Esophagus muscularis mucosa (tissue), 4 donors: ENCODE measurements at regions not wholly inside any gene's neighbourhood (a gene's known extent, or its start where the extent isn't known, plus 50 kb on each side); places are given as distances from the start of the nearest gene placed in this dataset.

Source experiments
- DNase-seq: peaks from one replicate; pipeline ENCODE4 v3.0.0-alpha.2; 2017; ENCODE audit errors: extremely low spot score
- H3K27ac ChIP-seq, 4 donors: fragments of 200-600 bp; sonication (generic); replicated peaks in 1 of 4; 1 replicate in 3 of 4; 2 replicates in 1 of 4; pipeline ENCODE4 v1.5.1; 2016 to 2019; ENCODE audit warnings: mild to moderate bottlenecking in 1 of 4
- H3K27me3 ChIP-seq, 4 donors: fragments of 200-600 bp; sonication (generic); one replicate each; pipeline versions ENCODE4 v1.5.1 to v1.6.0; 2016 to 2019
- H3K36me3 ChIP-seq, 4 donors: fragments of 200-600 bp; sonication (generic); one replicate each; pipeline ENCODE4 v1.5.1; 2016 to 2019
- H3K4me1 ChIP-seq, 4 donors: fragments of 200-600 bp; sonication (generic); one replicate each; pipeline ENCODE4 v1.5.1; 2016 to 2019
- H3K4me3 ChIP-seq, 4 donors: fragments of 200-600 bp; sonication (generic); 1 replicate in 2 of 4; 2 replicates in 2 of 4; pipeline ENCODE4 v1.5.1; 2016 to 2019; ENCODE audit warnings: mild to moderate bottlenecking in 4 of 4, moderate library complexity in 1 of 4
- H3K9me3 ChIP-seq, 4 donors: fragments of 200-600 bp; sonication (generic); 1 replicate in 3 of 4; 2 replicates in 1 of 4; pipeline ENCODE4 v1.5.1; 2016 to 2019
- CTCF ChIP-seq, 3 experiments: fragments of 200-600 bp in 2 of 3; fragments of 450-650 bp in 1 of 3; sonication (generic) in 2 of 3; IDR thresholded peaks; one replicate each; pipeline ENCODE4 v1.5.1; 2017 to 2019; ENCODE audit warnings: antibody characterized with exemption in 3 of 3, mild to moderate bottlenecking in 2 of 3, moderate library complexity in 1 of 3
- EP300 ChIP-seq: sonication (generic); formaldehyde crosslinking; IDR thresholded peaks from one replicate; pipeline ENCODE4 v1.6.1; 2017; ENCODE audit warnings: antibody characterized with exemption
- POLR2A ChIP-seq: fragments of 450-650 bp; IDR thresholded peaks from one replicate; pipeline ENCODE4 v1.6.1; 2017; ENCODE audit warnings: antibody characterized with exemption, moderate library complexity, mild to moderate bottlenecking, low read depth
- POLR2AphosphoS5 ChIP-seq, 2 donors: sonication (generic); formaldehyde crosslinking; IDR thresholded peaks; one replicate each; pipeline ENCODE4 v1.6.1; 2017; ENCODE audit warnings: antibody characterized with exemption in 2 of 2
- WGBS: methylation state at CpG from one replicate; pipeline ENCODE4 v1.1.5; 2018; 5-methylcytosine and 5-hydroxymethylcytosine counted together
- intact Hi-C: fragments of 100-400 bp; cut with DNase I; formaldehyde crosslinking; loops from one replicate; pipeline ENCODE4 v1.15.1; 2023

- H3K9me3 ChIP-seq = no peaks in the 10 kb centered on the region
- 75% methylated on average over 6 of the region's 6 CpGs for WGBS
- TF ChIP-seq POLR2A (no peak), CTCF (IDR thresholded peaks at IDR 0.05) (no peak), POLR2AphosphoS5 (IDR thresholded peaks at IDR 0.05) (no peak), EP300 (no peak)
- H3K4me3 ChIP-seq = peak overlapping the region in 2 of 4 donors; percentile 1 to 19
- intact Hi-C loops = no loop called here
- no peaks in the 10 kb centered on the region for H3K27me3 ChIP-seq
- H3K27ac ChIP-seq = peak overlapping the region; percentile 23 to 65 (median 48)
- no peak for DNase-seq
- peaks cover 8 to 18% (median 16%) of the 10 kb centered on the region in 4 donors for H3K4me1 ChIP-seq
- no peaks in the 10 kb centered on the region for H3K36me3 ChIP-seq
Observed at GRCh38 chr5:74576941-74577456, 63.5 kb downstream of the ENC1 start.

- H3K4me3 ChIP-seq = no peak overlapping the region
- H3K27ac ChIP-seq = peak overlapping the region; percentile 23 to 65 (median 47)
- no peak for DNase-seq
- H3K9me3 ChIP-seq = no peaks in the 10 kb centered on the region
- no peaks in the 10 kb centered on the region for H3K27me3 ChIP-seq
- intact Hi-C loops = no loop called here
- H3K36me3 ChIP-seq = no peaks in the 10 kb centered on the region
- H3K4me1 ChIP-seq = peaks cover 8 to 18% (median 16%) of the 10 kb centered on the region in 4 donors
- WGBS = 84% methylated on average over 15 of the region's 15 CpGs
- no peak for TF ChIP-seq CTCF (IDR thresholded peaks at IDR 0.05)
- no peak for TF ChIP-seq EP300
- TF ChIP-seq POLR2AphosphoS5 (IDR thresholded peaks at IDR 0.05) = no peak
- TF ChIP-seq POLR2A = no peak
Observed at GRCh38 chr5:74575741-74576538, 64.6 kb downstream of the ENC1 start.

- H3K9me3 ChIP-seq = peaks cover 0 to 2% (median 0%) of the 10 kb centered on the region in 4 donors
- intact Hi-C loops = no loop called here
- H3K4me1 ChIP-seq = no peaks in the 10 kb centered on the region
- no peak overlapping the region for H3K27ac ChIP-seq
- no peak for TF ChIP-seq EP300
- no peak for TF ChIP-seq POLR2AphosphoS5 (IDR thresholded peaks at IDR 0.05)
- TF ChIP-seq POLR2A = no peak
- no peak for TF ChIP-seq CTCF (IDR thresholded peaks at IDR 0.05)
- 77% methylated on average over 2 of the region's 2 CpGs for whole genome bisulfite sequencing
- no peak overlapping the region for H3K4me3 ChIP-seq
- H3K27me3 ChIP-seq = no peaks in the 10 kb centered on the region
- H3K36me3 ChIP-seq = no peaks in the 10 kb centered on the region
- no peak for DNase-seq
Observed at GRCh38 chr5:74570250-74570649, 70.3 kb downstream of the ENC1 start.

- H3K36me3 ChIP-seq = no peaks in the 10 kb centered on the region
- H3K4me1 ChIP-seq = no peaks in the 10 kb centered on the region
- TF ChIP-seq POLR2A (no peak), POLR2AphosphoS5 (IDR thresholded peaks at IDR 0.05) (no peak), CTCF (IDR thresholded peaks at IDR 0.05) (no peak)
- no peak overlapping the region for H3K27ac ChIP-seq
- peaks cover 0 to 2% (median 0%) of the 10 kb centered on the region in 4 donors for H3K9me3 ChIP-seq
- intact Hi-C loops = no loop called here
- H3K27me3 ChIP-seq = no peaks in the 10 kb centered on the region
- no peak overlapping the region for H3K4me3 ChIP-seq
- no peak for DNase-seq
- WGBS = 96% methylated on average over 4 of the region's 4 CpGs
Observed at GRCh38 chr5:74567411-74567995, 73.0 kb downstream of the ENC1 start.
